Fibroblast of lung (primary cell): ENCODE measurements at regions not wholly inside any gene's neighbourhood (a gene's known extent, or its start where the extent isn't known, plus 50 kb on each side); places are given as distances from the start of the nearest gene placed in this dataset.

Experiments used
- DNase-seq, 2 donors: peaks; one replicate each; pipeline versions ENCODE4 v3.0.0 to v3.0.0-alpha.2; 2010; ENCODE audit warnings: low read depth in 2 of 2
- H2AFZ ChIP-seq: 2 replicates; pipeline ENCODE4 v1.5.1; 2012; ENCODE audit warnings: low read length, control low read depth, inconsistent platforms
- H3K27ac ChIP-seq: 2 replicates; pipeline ENCODE4 v1.5.1; 2011; ENCODE audit warnings: low read length, control low read depth; ENCODE audit not compliant: insufficient read depth
- H3K27me3 ChIP-seq: 2 replicates; pipeline ENCODE4 v1.5.1; 2011; ENCODE audit warnings: mild to moderate bottlenecking, low read length; ENCODE audit not compliant: control insufficient read depth, insufficient read depth
- H3K36me3 ChIP-seq: 2 replicates; pipeline ENCODE4 v1.5.1; 2011; ENCODE audit warnings: low read length; ENCODE audit not compliant: control insufficient read depth, insufficient read depth
- H3K4me1 ChIP-seq: 2 replicates; pipeline ENCODE4 v1.5.1; 2011; ENCODE audit warnings: low read length; ENCODE audit not compliant: control insufficient read depth, insufficient read depth; ENCODE audit errors: extremely low read depth
- H3K4me2 ChIP-seq: 2 replicates; pipeline ENCODE4 v1.5.1; 2011; ENCODE audit warnings: low read length, control low read depth; ENCODE audit not compliant: insufficient read depth; ENCODE audit errors: extremely low read depth
- H3K4me3 ChIP-seq, 4 experiments: fragments of 200-600 bp in 1 of 4; sonication (generic) in 1 of 4; replicated peaks in 1 of 4; 2 replicates each; pipeline ENCODE4 v1.5.1; 2011 to 2016; ENCODE audit warnings: low read length in 4 of 4, low read depth in 3 of 4, mild to moderate bottlenecking in 3 of 4, control low read depth in 2 of 4, inconsistent platforms in 1 of 4, mixed read lengths in 1 of 4; ENCODE audit not compliant: insufficient read depth in 1 of 4; ENCODE audit errors: control extremely low read depth in 1 of 4
- H3K79me2 ChIP-seq: 2 replicates; pipeline ENCODE4 v1.5.1; 2012; ENCODE audit warnings: mild to moderate bottlenecking, low read length, inconsistent platforms; ENCODE audit not compliant: control insufficient read depth, insufficient read depth
- H3K9ac ChIP-seq: 2 replicates; pipeline ENCODE4 v1.5.1; 2011; ENCODE audit warnings: mild to moderate bottlenecking, low read length, control low read depth; ENCODE audit not compliant: insufficient read depth
- H3K9me3 ChIP-seq: 2 replicates; pipeline ENCODE4 v1.5.1; 2012; ENCODE audit warnings: low read depth, low read length; ENCODE audit not compliant: control insufficient read depth, insufficient read depth
- H4K20me1 ChIP-seq: 2 replicates; pipeline ENCODE4 v1.5.1; 2011; ENCODE audit warnings: low read length; ENCODE audit not compliant: control insufficient read depth, insufficient read depth; ENCODE audit errors: extremely low read depth
- EZH2 ChIP-seq: IDR thresholded peaks from 2 replicates; pipeline ENCODE4 v1.5.1; 2012; ENCODE audit warnings: low read length, control low read depth, mild to moderate bottlenecking; ENCODE audit errors: missing control alignments
- TF ChIP-seq, protein P1 (sequence below), 2 donors: IDR thresholded peaks in 1 of 2; conservative IDR thresholded peaks in 1 of 2; 1 replicate in 1 of 2; 2 replicates in 1 of 2; pipeline ENCODE4 v1.5.1; 2011 to 2012; ENCODE audit warnings: low read length in 2 of 2, control low read depth in 1 of 2, inconsistent platforms in 1 of 2, low read depth in 1 of 2, mild to moderate bottlenecking in 1 of 2

DNA sequence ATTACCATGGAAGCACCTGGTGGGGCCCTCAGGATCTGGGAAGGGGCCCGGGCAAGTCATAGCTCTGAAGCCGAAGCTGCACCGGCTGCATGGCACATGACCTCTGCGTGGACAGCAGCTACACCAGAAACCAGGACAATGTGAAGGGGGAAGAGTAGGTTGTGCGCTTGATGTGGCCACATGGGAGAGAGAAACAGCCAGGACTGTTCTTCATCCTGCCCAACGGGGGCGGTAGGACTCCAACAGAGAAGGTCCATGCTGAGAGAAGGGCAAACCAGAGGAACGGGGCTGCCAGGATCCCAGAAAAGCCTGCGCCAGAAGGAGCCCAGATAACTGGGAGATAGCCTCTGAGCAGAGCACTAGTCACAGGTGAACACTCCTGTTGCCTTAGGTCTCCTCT, 54.9 kb upstream of the PRR20G start:
- H3K4me1 ChIP-seq: no peaks in the 10 kb centered on the region
- no peaks in the 10 kb centered on the region for H3K27me3 ChIP-seq
- H3K36me3 ChIP-seq: no peaks in the 10 kb centered on the region
- H3K27ac ChIP-seq: no peak overlapping the region
- H3K79me2 ChIP-seq: no peaks in the 10 kb centered on the region
- no peak for TF ChIP-seq EZH2
- TF ChIP-seq, protein P1, sequence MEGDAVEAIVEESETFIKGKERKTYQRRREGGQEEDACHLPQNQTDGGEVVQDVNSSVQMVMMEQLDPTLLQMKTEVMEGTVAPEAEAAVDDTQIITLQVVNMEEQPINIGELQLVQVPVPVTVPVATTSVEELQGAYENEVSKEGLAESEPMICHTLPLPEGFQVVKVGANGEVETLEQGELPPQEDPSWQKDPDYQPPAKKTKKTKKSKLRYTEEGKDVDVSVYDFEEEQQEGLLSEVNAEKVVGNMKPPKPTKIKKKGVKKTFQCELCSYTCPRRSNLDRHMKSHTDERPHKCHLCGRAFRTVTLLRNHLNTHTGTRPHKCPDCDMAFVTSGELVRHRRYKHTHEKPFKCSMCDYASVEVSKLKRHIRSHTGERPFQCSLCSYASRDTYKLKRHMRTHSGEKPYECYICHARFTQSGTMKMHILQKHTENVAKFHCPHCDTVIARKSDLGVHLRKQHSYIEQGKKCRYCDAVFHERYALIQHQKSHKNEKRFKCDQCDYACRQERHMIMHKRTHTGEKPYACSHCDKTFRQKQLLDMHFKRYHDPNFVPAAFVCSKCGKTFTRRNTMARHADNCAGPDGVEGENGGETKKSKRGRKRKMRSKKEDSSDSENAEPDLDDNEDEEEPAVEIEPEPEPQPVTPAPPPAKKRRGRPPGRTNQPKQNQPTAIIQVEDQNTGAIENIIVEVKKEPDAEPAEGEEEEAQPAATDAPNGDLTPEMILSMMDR (conservative IDR thresholded peaks at IDR 0.05 in 1 of 2, IDR thresholded peaks at IDR 0.05 in 1 of 2; ENCODE audit: low read depth in 1 of 2, low read length in 2 of 2): no peak
- no peaks in the 10 kb centered on the region for H3K9me3 ChIP-seq
- H2AFZ ChIP-seq: no peak overlapping the region
- no peaks in the 10 kb centered on the region for H4K20me1 ChIP-seq
- H3K9ac ChIP-seq: no peak overlapping the region
- no peak overlapping the region for H3K4me2 ChIP-seq
- H3K4me3 ChIP-seq: no peak overlapping the region
- DNase-seq: no peak

DNA sequence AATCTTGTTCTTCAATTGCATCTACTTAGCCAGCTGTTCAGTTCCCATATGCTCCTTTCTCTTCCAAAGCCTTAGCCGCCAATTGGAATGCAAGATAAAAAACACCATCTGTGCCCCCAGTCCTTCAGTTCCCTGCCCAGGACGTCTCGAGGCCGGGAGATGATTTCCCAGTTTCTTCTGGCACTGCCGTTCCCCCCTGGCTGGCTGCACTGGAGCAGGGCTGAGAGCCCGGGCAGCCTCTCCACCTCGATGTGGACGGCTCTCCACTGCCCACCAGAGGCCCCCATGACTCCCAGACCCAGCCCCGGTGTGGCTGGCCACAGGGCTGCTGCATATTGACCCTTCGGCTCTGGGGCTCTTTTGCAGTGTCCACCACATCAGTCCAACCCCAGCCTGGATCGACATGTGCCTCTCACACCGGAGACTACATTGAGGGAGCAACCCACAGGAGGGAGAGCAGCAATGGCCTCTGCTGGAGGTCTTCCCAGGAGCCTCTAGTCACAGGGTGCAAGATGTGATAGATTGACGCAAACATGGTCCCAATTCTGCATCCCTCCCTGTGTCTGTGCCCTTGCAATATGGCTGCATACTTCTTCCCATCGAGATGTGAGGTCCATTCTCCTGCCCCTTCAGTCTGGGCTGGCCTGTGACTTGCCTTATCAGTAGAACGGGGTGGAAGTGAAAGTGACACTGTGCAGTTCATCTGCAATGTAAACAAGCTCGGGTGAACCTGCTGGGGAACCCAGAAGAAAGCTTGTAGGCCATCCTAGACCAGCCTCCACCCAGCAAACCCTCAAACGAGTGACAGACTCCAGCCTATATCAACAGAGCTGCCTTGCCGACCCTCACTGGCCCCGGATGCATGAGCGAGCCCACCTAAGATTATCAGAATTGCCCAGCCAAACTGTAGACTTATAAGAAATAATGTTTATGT, 52.3 kb upstream of the PRR20G start:
- Histone ChIP-seq H3K4me2 (no peak overlapping the region), H2AFZ (no peak overlapping the region), H3K4me1 (no peaks in the 10 kb centered on the region), H3K27ac (no peak overlapping the region), H3K9ac (no peak overlapping the region), H3K27me3 (no peaks in the 10 kb centered on the region), H3K79me2 (no peaks in the 10 kb centered on the region), H4K20me1 (no peaks in the 10 kb centered on the region), H3K4me3 (no peak overlapping the region), H3K36me3 (no peaks in the 10 kb centered on the region), H3K9me3 (no peaks in the 10 kb centered on the region)
- DNase-seq: no peak
- TF ChIP-seq, protein P1 (conservative IDR thresholded peaks at IDR 0.05 in 1 of 2, IDR thresholded peaks at IDR 0.05 in 1 of 2; ENCODE audit: low read depth in 1 of 2, low read length in 2 of 2): no peak
- TF ChIP-seq EZH2: no peak

DNA sequence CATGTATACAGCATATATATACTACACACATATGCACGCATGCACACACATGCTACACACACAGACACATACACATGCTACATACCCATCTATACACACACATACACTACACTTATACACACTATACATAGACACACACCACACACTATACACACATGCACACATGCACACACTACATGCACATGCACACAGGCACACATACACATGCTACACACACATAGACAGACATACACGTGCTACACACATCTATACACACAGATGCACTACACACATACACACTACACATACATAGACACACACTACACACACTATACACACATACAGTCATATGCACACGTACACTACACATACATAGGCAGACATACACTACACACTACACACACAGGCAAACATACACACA, 51.2 kb upstream of the PRR20G start:
- TF ChIP-seq, protein P1 (conservative IDR thresholded peaks at IDR 0.05 in 1 of 2, IDR thresholded peaks at IDR 0.05 in 1 of 2; ENCODE audit: low read depth in 1 of 2, low read length in 2 of 2): no peak
- TF ChIP-seq EZH2: no peak
- H3K4me2 ChIP-seq: no peak overlapping the region
- no peak overlapping the region for H2AFZ ChIP-seq
- H4K20me1 ChIP-seq: no peaks in the 10 kb centered on the region
- DNase-seq: no peak
- no peak overlapping the region for H3K27ac ChIP-seq
- H3K27me3 ChIP-seq: no peaks in the 10 kb centered on the region
- no peak overlapping the region for H3K4me3 ChIP-seq
- no peak overlapping the region for H3K9ac ChIP-seq
- H3K9me3 ChIP-seq: no peaks in the 10 kb centered on the region
- H3K36me3 ChIP-seq: no peaks in the 10 kb centered on the region
- no peaks in the 10 kb centered on the region for H3K79me2 ChIP-seq
- no peaks in the 10 kb centered on the region for H3K4me1 ChIP-seq
